Activated CD4-positive, alpha-beta T cell treated with anti-CD3 and anti-CD28 coated beads, Interleukin-2, amount 50 U/mL, for 4 hours (primary cell): ENCODE measurements at regions not wholly inside any gene's neighbourhood (a gene's known extent, or its start where the extent isn't known, plus 50 kb on each side); places are given as distances from the start of the nearest gene placed in this dataset.

ENCODE experiments used
- DNase-seq, 2 experiments: peaks; one replicate each; pipeline ENCODE4 v3.0.0-alpha.2; 2020

DNA sequence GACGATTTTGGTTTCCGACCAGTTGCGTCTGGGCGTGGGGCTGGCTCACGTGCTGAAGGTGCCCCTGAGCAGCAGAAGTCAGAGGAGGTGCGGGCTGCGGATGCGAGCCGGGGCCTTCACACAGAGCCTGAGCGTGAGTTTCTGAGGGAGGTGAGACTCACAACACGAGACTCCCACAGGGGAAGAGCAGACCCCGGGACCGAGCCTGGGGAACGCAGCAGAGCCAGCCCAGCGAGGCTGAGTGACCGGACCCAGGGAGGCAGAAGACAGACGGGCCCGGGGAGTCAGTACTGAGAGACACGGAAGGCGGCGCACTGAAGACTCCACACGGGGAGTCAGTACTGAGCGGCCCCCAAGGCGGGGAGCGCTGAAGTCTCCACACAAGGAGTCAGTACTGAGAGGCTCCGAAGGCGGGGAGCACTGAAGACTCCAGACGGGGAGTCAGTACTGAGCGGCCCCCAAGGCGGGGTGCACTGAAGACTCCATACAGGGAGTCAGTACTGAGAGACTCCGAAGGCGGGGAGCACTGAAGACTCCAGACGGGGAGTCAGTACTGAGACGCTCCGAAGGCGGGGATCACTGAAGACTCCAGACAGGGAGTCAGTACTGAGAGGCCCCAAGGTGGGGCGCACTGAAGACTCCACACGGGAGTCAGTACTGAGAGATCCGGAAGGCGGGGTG, 77.8 kb downstream of the DLL1 start:
- DNase-seq, result no peak

DNA sequence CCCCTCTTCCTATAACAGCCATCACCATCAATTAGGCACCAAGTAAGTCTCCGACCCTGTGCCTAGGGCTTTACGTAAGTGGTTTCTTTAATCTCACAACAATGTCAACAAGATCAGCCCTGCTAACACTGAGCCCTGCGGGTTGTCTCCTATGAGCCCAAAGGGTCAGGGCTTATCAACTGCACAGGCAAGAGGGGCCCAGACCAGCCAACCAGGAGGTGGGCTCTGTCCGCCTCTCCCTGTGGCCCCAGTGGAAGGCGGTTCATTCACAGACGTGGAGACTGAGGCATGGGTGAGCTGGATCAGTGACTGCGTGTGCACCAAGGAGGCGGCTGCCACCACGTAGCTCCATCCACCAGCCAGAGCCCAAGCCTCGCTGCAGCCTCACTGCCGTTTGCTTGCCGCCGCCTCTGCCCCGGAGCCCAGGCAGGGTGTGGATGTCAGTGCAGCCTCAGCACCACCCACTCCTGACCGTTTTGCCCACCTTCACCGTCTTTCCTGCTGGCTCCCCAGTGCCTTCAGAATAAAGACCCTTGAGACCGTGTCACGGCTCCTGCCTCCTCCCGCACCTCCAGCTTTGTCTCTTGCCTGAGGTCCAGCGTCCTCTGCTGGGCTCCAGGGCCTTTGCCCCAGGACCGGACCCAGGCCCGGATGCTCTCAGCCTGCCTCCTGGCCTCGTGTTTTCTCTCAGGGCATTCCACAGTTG, 78.7 kb downstream of the DLL1 start:
- no peak for DNase-seq

DNA sequence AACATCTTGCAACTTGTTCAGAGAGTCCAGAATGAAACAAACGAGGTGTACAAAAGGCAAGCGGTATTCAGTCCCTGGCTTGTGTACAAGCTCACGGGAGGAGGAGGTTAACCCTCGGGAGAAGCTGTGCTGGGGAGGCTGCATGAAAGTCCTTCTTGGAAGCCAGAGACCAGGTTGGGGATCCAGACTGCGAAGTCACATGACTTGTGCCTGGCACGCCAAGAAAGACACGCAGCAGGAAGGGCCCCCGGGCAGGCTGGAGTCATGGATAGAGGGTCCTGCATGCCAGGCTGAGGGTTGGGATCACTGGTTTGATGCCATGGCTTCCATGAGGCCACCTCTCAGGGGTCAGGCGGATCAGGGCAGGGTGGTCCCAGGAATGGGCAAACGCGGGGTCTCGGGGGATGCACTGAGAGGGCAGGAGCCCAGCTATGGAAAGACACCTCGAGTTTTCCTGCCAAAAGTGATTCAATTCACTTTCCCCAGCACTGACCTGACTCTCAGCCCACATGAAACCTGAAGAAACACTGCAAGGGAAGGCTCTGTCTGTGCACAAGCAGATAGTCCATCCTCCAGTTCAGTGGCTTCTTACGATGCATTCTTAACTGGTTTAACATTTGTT, 79.4 kb downstream of the DLL1 start:
- DNase-seq, result no peak

DNA sequence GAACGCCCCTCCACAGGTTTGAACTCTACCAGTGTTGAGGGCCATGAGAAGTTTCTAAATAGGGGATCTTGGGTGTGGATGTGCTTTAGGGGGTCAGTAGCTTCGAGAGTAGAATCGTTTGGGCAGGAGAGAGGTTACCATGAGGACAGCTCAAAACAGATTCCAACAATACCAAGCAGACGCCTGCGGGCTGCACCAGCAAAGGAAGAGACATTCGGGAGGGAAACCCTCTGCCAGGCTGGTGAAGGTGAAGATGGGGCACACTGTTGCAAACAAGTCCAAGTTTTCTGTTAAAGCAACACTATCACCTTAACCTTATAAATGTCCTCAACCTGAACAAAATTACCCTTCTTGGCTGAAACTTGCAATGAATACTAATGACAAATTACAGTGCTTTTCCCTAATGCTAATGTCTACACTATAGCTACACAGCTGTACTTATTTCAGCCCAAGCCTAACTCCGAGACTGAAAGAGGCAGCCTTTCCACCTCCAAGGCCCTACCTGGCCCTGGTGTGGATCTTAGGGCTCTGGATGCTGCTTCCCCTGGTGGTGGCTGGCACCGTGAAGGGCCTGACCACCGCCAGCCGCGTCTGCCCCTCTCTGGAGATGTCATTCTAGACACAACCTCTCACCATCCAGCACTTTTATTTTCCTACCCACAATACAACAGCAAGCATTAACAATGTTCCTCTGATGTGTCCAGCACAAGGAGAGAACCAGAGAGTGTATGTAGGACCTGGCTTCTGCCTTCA, 80.1 kb downstream of the DLL1 start:
- no peak for DNase-seq

DNA sequence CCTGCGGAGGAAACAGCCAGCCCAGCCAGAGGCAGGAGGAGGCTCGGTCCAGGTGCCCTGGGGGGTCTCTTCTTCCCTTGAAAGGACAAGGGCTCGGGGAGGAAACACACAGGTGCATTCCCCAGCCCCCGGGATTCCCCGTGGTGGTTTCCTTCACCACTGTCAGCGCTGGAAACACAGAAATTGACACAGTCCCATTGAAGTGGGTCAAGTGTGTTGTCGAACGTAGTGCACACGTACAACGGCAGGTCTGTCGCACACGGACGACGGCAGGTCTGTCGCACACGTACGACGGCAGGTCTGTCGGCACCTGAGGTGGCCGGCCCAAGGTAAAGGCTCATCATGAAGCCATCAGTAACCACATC, 80.9 kb downstream of the DLL1 start:
- no peak for DNase-seq

DNA sequence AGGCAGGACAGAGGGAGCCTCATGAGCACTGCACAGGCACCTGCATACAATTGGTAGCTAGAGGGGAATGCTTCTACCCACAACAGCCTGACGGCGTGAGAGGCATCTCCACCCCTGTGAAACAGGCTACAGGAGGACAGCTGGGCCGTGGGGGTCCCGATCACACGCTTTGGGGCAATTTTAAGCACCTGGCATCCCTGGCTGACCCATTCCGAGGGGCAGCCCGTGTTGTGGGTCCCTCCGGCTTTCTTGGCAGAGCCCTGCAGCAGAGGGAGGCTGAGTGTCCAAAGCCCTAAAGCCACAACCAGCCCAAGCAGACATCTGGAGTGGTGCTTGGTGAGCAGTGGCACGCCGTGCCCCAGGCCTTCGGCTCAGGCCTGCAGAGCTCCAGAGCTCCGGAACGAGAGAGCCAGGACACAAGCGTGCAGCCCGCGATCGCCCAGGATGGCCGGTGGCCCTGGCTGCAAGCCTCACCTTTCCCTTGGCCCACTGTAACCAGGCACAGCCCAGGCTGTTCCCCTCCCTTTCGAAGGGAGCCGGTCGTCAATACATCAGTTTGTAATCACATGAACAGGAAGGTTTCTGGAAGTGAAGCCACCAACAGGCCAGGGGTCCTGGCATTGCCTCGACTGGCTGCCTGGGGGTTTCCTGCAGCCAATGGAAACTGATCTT, 81.4 kb downstream of the DLL1 start:
- no peak for DNase-seq

DNA sequence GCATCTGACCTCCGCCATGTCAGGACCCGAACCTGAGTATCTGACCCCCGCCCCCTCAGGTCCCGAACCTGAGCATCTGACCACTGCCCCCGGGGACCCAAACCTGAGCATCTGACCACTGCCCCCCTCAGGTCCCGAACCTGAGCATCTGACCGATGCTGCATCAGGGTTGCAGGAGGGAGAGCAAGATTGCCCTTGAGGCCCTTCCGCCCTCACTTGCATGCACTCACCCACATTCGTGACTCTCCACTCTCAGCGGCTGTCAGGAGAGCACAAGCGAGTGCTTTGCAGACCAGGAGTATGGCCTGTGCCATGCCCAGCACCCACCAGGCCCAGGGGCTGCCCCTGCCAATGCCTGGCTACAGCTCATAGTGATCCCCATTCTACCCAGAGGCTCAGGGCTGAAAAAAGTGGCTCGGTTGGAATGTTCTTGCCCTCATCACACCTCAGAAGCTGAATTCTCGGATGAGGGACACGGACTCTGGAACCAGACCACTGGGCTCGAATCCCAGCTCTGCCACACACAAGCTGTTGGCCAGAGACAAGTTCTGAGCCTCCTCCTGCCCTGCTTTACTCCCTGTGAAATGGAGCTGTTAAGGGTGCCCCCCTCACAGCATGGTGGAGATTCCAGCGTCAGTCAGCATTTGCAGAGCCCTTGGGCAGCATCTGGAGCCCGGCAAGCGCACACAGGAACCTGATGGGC, 82.1 kb downstream of the DLL1 start:
- DNase-seq, result no peak

DNA sequence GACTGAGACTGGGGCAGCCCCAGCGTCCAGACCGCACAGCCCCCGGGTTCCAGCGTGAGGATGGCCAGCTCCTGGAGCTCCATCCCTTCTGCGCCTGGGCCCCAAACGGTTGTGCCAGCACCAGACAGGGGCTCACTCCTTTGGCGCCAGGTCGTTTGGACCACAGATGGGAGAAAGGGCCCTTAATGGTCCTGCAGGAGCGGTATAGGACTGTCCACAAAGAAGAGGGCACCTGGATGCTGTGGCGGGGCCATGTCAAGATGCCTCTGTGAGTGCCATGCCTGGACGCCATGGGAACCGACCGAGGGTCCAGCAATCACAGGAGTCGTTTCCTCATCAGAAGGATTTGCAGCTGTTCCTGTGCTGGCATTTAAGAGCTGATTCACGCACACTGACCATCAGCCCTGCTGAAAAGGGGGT, 82.7 kb downstream of the DLL1 start:
- no peak for DNase-seq

DNA sequence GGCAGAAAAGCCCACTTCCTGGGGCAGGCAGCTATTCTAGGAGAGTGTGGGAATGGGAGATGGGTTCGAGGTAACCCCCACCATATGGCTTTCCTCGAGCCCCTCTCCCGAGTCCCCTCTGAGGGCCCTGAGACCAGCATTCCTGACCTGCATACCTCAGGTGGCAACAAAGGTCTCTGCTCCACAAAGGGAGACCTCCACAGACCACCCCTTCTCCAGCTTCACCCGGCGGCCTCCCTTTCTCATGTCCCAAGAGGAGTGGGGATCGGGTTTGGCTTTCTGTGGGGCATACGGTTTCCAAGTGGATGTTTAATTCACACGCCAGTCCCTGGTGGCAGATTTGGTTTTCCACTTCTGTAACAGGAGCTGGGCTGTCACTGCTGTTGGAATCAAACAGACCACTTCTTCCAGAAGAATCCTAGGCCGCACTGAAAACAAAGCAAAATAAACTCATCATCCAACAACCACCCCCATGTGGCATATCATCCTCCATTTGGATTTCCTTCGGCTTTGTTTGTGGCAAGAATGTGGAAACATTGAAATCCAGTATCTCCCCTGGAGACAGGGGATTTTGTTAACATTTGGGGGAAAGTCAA, 83.2 kb downstream of the DLL1 start:
- DNase-seq, result no peak

DNA sequence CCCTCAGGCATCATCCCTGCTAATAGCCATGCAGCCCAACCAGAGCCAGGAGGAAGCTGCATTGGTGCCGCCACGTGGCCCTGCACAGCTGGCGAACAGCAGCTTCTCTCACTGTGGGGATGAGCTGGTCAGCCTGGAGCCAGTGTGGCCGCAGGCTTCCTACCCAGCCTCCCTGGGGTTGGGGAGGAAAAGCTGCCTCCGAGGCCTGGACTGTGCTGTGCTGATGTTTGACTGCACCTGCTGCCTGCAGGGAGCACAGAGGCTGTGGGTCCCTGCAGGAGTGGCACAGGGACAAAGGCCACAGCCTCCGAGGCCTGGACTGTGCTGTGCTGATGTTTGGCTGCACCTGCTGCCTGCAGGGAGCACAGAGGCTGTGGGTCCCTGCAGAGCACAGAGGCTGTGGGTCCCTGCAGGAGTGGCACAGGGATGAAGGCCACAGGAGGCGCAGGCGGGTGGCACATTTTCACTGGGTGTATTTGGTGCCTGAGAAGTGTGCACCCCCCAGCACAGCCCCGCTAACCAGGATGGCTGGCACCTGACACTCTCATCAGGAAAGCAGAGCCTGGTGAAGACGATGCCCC, 83.9 kb downstream of the DLL1 start:
- no peak for DNase-seq

DNA sequence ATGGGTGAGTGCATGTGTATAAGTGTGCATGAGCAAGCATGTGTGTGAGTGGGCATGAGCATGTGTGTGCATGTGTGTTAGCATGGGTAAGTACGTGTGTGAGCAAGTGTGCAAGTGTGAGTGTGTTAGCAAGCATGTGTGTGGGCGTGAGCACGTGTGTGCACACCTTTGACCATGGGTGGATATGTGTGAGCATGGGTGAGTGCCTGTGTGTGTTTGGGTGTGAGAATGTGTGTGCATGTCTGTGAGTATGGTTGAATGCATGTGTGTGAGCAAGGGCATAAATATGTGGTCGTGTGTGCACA, 84.6 kb downstream of the DLL1 start:
- no peak for DNase-seq

DNA sequence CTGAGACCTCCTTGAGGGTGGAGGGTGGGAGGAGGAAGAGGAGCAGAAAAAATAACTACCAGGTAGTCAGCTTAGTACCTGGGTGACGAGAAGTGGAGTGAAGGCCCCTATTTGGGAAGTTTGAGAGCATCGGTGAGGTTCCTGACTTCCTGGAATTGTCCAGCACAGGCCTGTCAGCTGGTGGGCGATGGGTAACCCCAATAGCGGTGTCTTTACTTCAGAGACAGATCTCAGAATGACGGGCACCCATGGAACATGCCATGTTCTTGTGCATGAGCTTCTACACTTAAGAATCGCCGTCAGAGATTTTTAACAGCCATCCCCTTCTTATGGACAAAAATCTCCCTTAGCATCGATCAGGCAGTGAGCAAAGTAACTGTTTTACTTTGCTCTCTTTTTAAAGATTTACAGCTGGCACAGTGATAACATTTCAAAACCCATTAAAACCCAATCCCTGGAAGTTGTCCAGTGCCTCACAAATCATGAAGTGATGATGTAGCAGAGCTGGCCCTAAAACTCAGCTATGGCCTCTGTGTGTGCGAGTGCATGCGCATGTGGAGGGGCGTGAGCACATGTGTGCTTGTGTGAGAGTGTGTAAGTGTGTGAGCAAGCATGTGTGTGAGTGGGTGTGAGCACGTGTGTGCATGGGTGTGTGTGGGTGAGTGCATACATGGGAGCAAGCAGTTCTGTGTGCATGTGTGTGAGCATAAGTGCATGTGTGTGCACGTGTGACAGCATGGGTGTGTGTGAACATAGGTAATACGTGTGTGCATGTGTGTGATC, 85.2 kb downstream of the DLL1 start:
- no peak for DNase-seq

DNA sequence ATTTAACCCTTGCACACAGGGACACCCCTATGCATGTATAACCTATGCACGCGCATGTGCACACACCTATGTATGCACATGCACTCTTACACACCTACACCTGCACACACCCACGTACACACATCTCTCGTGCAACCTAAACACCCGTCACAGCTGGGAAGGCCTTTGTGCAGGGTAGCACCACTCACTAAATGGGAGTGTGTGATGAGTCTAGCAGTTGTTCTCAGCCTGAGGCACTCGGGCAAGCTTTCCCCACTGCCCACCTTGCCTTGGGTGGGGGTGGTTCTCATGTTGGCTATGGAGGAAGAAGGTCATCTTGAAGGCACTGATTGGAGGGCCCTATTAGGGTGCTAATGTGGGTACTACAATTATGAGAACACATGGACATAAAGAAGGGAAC, 85.8 kb downstream of the DLL1 start:
- no peak for DNase-seq

DNA sequence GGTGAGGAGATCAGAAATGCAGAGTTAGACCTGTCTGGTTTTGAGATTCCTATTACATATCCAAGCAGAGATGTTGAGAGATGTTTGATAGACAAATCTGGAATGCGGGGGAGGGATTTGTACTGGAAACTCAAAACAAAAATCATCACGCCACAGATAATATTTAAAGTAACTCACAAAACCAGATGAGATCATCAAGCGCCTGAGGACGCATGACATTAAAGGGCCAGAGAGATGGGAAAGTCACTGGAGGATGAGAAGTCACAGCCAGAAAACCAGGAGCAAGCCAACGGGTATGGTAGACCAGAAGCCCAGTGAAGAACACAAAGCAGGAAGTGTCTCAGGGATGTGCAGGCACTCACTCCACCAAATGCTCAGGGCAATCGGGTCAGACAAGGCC, 87.7 kb downstream of the DLL1 start:
- no peak for DNase-seq

DNA sequence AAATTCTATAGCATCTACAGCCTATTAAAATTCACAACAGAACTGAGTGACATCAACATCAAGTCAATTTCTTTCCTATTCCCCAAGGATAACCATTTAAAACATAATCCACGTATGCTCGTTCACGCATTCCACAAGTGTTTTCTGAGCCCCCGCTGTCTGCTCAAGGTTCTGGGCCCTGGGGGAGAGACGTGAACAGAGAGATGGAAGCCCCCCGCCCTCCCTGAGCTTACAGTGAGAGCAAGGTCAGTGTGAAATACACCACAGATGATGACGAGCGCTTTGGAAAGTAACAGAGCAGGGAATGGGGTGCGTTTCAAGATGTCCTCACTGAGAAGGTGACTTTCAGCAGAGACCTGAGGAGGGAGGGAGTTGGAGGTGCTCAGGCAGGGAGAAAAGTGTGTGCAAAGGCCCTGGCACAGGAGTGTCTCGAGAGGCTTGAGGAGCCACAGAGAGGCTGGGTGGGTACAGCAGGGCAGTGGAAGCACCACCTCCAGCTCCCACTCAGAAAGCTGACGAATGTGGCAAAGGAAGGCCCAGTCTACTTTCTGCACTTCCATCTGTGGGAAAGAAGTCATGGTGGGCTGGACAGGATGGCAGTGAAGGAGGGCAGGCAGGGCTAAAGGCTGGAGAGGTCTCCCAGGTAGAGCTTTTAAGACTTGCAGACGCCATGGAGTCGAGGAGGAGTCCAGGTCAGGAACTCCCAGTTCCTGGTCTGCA, 88.3 kb downstream of the DLL1 start:
- DNase-seq, result no peak

DNA sequence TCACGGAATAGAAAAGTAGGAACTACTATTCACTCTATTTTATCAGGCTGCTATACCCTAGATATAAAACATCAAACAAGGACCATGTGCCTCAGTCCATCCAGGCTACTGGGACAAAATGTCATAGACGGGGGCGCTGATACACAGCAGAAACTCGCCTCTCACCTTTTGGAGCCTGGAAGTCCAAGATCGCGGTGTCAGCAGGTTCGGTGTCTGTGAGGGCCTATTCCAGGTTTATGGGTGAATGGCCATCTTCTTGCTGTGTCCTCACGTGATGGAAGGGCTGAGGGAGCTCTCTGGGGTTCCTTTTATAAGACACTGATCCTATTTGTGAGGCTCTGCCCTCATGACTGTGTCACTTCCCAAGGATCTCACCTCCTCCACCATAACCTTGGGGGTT, 89.5 kb downstream of the DLL1 start:
- DNase-seq, result no peak

DNA sequence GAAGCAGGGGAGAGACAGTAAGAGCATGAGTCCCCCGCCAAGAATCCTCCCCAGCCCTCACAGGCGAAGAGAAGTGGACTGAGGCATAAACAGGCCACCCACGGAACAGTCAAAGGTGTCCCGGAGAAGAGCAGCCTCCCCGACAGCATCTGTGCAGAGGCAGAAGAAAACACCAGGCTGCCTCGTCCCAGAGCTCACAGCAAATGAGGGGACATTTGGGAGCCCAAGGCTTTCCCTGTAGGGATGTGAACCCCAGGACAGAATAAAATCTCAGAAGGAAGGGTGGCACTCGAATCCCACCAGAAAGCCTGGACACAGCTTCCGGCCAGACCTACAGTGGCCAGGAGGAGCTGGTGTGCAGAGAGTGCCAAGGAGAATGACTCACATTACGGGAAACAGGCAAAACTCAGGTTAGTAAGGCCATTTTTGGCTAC, 90.4 kb downstream of the DLL1 start:
- no peak for DNase-seq

DNA sequence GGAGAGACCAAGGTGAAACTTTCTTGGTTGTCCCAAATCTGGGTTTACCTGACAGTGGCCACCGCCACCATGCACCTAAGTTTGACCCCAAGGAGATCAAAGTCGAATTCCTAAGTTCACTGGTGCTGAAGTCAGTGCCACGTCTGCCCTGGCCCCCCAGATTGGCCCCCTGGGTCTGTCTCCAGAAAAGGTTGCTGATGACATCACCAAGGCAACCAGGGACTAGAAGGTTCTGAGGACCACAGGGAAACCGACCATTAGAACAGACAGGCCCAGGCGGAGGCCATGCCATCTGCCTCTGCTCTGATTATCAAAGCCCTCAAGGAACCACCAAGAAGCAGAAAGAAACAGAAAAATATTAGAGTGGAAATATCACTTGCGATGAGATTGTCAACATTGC, 91.2 kb downstream of the DLL1 start:
- no peak for DNase-seq

DNA sequence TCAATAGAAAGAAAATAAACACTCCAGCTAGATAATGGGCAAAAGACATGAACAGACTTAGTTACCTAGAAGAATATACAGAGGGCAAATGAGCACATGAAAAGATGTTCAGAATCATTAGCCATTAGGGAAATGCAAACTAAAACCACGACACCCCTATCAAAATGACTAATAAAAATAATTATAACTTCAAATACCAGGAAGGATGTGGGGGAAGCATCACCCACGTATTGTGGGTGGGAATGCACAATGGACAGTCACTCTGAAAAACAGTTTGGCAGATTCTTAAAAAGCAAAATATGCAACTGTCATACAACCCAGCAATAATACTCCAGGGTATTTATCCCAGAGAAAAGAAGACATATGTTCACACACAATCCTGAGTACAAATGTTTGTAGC, 92.6 kb downstream of the DLL1 start:
- no peak for DNase-seq

DNA sequence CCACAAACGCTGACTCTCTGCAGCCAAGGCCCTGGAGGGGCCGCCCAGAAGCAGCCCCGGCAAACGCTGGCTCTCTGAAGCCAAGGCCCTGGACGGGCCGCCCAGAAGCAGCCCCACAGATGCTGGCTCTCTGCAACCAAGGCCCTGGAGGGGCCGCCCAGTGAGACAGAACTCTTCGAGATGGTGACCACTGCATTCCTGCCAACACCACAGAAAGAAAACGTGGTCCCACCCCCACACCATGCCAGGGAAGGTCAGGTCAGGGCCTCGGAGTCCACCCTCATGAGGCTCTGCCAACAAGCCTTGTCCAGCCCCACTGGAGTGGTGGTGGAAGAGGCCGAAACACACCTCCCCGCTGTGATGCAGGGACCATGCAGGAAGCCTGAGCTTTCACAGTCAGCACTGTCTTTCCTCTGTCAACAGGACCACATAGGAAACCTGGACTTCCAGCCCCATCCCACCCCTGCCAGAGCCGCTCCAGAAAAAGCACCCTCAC, 97.5 kb downstream of the DLL1 start:
- no peak for DNase-seq
